Medulla oblongata (tissue), 1 donor: ENCODE measurements at regions not wholly inside any gene's neighbourhood (a gene's known extent, or its start where the extent isn't known, plus 50 kb on each side); places are given as distances from the start of the nearest gene placed in this dataset.

Experiments
- DNase-seq: peaks from one replicate; pipeline ENCODE4 v3.0.0-alpha.2; 2015; ENCODE audit errors: extremely low spot score

DNA sequence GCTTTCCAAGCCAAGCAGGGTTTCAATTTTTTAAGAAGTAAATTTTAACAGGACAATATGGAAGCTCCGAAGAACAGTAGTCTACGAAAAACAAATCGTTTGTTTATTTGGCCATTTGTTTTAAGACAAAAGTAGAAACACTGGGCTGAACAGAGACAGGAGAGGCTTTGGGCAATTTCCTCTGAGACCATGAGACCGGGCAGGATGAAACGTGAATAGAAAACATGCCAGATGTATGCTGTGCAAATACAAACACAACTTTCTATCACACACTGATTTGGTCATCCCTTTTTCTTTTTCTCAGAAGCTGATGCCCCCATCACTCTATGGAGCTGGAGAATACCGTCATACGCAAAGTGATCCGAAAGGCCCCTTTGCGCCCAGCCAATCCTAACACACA, 1111.1 kb downstream of the BCL11B start:
- DNase-seq: no peak

DNA sequence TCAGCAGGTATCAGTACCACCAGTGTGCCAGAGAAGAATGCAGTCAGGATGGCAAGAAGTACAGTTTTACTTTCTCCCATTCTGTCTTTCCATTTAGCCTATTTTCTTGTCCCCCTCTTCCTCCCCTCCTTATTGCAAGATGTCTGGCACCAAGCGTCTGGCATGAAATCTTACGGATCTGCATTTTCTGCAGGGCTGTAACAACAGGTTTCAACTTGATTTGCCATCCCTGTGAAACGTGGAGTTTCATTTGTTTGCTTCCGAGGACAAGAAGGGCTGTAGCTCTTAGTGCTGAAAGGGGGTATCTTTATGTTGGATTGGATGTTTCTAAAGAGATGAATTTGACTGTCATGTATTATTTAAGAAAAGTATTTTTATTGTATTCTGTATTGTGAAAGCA, 1110.6 kb downstream of the BCL11B start:
- DNase-seq: no peak

DNA sequence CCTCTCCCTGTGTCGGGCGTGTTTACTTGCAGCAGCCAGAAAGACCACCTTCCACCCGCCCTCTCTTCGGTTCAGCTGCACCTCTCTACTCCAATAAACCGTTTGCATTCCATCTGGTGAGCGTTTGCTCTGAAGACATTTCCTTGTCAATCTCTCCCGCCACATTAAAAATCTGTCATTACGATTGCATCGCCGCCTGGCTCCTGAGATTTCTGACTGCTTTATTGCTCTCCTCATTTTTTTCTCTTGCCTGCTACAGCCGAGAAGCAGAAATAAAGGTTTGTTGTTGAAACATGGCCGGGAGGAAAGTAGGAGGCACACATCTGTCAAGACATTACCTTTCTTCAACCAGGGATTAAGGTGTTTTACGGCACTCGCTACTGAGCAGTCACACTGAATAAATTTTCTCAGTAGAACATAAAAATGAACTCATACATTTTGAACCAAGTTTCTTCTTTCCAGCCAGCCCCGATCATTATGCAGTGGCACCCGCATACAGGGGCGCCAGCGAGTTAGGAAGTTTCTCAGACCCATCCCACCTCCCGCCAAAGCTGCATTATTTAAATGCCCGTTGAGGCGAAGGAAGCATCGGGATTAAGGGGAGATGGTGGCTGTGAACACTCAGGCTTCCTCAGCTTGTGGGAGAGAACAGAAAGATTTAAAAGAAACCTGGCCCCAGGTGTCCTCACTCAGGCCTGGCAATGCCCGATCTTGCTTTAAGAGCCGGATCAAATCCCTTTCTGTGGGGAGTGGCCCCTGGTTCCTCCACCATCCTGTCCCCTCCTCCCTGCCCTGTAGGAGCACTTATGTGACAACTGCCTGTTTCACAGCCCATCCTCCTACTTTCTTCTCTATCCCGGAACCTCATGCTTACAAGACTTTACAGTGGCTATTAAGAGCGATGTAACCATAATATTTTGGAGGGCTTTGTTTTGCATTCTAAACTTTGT, 1108.9 kb downstream of the BCL11B start:
- DNase-seq: no peak

DNA sequence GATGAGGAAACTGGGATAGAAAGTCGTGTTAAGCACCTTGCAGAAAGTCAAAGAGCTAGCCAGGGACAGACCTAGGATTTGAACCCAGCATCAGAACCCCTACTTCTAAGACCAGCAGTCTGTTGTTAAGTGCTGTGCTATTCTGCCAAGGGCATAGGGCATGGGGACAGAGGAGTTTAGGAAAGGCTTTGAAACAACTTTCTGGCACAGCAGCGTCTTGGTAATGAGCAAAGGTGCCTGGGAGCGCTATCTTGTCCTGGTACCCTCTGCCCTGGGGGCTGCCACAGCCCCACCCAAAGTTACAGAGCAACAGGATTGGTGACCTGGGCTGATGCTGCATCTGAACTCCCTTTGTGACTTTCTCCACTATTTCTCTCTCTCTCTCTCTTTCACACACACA, 1108.1 kb downstream of the BCL11B start:
- no peak for DNase-seq

DNA sequence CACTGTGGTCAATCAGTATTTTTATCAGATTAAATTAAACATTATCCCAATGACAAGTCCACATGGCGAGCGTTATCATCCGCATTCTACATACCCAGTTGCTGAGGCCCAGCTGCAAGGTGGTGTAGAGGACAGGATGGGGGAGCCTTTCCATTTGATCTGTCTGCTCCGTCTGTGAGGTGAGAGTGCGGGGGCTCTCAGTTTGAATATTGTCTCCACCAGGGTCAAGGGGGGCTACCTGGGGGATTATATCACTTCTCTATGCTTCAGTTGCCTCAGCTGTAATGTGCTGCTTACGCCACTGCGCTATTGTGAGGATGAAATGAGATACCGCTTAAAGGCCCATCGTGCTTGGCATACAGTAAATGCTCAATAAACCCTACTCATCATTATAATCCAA, 1106.0 kb downstream of the BCL11B start:
- no peak for DNase-seq

DNA sequence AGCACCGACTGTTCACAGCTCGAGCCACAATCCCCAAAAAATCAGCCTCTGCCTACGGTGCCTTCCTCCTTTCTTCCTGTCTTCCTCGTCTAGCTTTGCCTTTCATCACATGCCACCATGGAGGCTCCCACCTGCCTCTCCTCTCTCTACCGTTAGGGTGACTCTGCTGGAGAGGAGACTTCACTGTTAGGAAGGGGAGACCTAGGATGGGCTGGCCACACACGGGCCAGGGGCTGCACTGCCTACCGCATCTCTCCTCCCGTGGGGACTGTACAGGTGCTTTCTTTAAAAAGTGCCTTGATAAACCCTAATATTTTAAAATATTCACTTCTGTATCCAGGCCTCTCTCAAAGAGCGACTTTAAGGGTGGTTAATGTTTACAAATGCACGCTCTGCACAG, 1104.7 kb downstream of the BCL11B start:
- DNase-seq: no peak

DNA sequence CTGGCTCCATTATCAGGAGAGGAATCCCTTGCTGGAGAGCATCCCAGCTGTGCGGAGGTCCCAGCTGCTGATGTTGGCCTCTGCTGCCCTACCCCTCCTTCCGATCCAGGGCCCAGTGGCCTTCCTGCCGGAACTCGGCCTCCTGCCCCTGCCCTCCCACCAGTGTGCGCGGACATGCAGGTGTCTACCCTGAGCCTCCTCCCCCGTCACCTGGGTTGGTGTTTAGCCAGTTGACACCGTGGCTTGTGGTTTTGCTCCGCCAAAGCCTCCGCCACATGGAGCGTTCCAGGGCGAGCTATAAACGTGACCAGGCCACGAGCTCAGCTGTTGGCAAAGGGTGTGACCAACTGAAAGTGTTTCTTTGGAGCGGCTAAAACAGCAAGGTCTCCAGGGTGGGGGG, 1104.3 kb downstream of the BCL11B start:
- DNase-seq: no peak

DNA sequence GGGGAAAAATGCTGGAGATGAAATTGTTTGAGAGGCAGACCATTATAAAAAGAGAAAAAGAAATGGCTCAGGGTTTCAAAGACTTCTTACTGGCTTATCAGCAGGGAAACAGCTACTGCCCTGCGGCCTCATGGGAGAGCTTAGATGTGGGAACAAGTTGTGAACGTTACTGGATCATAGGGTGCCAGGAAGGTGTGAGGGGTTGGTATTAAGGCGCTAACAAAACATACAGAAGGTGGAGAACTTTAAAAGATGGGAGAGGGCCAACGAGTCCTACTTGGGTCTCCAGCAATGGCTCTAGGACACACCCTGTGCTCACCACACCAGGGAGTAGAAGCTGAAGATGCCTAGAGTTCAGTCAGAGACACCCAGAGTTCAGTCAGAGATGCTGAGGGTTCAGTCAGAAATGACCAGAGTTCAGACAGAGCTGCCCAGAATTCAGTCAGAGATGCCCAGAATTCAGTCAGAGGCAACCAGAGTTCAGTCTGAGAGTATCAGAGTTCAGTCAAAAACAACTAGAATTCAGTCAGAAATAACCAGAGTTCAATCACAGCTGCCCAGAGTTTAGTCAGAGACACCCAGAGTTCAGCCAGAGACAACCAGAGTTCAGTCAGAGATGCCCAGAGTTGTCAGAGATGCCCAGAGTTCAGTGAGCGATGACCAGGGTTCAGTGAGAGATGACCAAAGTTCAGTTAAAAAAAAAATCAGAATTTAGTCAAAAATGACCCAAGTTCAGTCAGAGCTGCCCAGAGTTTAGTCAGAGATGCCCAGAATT, 1103.6 kb downstream of the BCL11B start:
- no peak for DNase-seq

DNA sequence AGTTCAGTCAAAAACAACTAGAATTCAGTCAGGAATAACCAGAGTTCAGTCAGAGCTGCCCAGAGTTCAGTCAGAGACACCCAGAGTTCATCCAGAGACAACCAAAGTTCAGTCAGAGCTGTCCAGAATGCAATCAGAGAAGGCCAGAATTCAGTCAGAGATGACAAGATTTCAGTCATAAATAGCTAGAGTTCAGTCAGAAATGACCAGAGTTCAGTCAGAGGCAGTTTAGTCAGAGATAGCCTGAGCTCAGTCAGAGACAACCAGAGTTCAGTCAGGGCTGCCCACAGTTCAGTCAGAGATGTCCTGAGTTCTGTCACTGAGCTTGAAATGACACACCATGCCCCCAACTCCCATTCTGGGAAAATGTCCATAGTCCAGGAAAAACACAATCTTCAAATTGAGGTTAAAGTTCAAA, 1102.8 kb downstream of the BCL11B start:
- no peak for DNase-seq

DNA sequence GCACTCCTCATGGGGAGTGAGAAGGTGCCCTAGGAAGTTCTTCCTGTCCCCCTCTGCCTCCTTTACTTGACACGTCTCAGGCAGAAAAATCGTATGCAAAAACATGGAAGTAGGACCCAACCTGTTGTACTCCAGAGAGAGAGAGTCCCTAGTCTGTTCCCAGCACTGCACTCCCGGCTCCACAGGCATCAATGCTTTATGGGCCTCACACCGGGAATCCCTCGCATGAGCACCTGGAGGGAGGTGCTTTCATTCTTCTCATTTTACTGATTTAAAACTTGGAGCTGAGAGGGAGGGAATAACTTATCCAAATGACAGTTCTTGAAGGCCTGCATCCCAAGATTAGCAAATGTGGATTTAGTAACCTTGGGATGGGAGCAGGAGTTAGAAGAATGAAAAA, 1101.4 kb downstream of the BCL11B start:
- no peak for DNase-seq

DNA sequence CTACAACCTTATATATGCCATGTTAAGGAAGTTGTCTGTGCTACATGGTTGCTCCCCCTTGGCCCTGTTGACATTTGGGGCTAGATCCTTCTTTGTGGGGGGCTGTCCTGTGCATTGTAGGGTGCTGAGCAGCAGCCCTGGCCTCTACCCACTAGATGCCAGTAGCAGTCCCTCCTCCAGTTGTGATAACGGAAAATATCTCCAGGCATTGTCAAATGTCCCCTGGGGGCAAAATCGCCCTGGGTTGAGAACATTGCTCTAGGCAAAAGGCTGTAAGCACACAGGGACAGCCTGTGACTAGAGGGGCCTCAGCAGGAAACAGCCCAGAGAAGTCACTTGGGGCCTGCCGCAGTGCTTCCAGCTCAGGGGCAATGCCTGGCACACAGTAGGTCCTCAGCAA, 1100.3 kb downstream of the BCL11B start:
- DNase-seq: no peak

DNA sequence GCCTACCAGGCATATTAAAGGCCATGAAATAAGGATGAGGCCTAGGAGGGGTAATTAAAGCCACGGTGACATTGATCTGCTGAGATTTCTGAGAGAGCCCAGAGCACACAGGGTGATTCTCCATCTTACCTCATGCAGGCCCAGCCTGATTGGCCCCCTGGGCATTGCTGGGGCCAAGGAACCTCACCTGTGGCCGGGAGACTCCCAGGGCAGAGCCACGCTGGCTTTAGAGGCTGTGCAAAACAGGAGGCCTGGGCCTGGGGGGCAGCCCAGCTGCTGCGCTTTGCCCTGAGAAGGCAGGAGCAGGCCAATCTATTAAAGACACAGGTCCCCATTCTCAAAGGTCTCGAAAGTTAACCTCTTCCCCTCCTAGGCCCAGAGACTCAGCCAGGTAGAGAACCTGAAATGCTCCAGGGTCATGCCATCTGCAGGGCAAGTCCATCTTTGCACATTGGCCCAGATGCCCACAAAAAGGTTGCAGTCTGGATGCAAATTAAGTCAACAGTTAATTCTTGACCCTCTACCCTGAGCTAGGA, 1099.7 kb downstream of the BCL11B start:
- DNase-seq: no peak

DNA sequence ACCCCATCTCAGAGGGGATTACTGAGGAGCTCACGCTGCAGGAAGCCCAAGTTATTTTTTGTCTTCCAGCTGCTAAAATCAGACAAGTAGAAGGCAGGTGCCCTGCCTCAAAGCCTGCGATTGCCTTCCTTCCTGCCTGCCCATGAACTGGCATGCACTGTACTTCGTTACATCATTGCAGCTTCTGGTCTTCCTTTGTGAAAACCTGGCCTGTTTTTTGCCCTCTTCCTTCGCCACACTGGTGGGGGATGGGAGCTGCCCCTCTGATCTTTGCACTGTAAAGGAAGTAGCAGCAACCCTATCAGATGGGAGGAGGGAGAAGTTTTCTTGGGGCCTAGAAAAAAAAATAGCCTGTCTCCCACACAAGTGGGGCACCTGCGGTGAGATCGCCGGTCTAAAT, 1098.7 kb downstream of the BCL11B start:
- no peak for DNase-seq

DNA sequence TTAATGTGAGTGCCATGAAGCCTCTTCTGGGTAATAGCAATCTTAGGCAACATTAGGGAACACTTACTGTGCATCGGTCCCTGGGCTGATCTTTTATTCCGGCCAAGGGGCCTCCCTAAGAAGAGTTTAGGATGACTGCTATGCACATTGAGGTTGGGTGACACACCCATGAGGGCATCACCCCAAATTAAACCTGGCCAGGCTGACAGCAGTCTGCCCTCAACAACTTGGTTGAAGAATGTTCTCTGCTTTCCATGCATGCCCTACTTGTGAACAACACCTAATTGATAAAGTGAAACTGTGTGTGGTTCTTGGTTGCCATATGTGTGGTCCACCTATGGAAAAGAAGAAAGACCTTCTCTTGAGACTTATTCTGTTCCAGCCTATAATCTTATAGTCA, 1098.0 kb downstream of the BCL11B start:
- no peak for DNase-seq

DNA sequence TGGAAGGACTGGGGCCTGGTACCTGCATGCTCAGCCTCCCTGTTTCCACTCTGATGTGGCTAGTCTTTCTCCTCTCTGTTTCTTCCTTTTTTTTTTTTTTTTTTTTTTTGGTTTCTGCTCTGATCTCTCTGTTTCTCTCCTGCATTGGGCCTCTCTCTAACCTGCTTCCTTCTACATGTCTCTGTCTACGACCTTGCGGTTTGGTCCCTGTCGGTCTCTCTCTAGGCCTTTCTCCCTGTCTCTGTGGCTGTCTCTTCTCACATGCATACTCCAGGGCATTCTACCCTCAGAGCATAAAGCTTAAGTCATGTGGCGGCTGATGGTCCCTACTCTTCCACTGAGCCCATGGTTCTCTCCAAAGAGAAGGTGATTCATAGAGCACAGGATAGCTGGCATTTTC, 1096.6 kb downstream of the BCL11B start:
- DNase-seq: no peak

DNA sequence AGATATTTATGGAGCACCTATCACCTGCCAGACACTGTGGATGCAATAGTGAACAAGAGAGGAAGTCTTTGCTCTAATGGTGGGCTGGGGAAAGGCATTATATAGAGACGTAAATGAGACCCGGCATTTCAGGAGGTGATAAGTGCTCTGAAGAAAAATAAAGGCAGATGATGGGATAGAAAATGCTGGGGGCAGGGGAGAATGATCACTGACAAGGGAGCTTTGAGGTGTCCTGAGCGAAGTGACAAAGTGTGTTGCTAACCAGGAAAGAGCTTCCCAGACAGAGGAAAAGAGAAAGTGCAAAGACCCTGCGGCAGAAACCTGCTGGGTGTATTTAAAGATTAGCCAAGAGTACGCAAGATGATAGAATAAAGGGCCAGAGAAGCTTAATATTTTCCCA, 1096.1 kb downstream of the BCL11B start:
- no peak for DNase-seq

DNA sequence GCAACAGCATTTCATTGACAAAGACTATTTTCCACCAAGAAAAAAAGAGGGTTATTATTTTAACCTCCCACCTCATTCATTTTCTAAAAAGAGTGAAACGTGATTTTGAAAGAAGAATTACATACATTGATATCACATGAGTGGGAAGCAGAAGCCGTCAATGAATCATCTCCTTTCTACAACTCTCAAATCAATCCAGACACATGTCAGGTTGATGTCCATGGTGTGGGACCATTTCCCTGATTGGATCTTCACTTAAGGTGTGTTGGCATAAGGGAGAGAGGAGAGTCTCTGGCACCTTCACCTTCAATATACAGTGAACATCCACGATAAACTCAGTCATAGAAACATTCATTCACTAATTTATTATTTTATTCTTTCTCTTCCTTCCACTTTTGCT, 1095.1 kb downstream of the BCL11B start:
- DNase-seq: no peak

DNA sequence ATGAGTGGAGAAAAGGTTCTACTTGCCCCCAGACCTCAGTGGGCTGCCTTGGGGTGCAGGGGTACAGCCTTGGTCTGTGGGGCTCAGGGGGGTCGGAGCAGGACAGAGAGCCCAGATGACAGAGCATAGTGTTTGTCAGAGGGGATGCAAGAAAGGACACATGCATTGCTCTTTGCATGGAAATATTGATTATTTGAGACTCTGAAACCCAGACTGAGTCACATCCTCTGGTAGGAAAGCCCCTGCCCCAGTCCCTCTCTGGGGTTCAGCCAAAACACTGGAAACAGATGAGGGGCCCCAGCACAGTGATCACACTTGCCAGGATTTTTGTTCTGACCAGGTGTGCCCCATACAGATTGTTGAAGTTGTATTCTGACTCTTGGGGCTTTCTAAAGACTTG, 1094.4 kb downstream of the BCL11B start:
- no peak for DNase-seq

DNA sequence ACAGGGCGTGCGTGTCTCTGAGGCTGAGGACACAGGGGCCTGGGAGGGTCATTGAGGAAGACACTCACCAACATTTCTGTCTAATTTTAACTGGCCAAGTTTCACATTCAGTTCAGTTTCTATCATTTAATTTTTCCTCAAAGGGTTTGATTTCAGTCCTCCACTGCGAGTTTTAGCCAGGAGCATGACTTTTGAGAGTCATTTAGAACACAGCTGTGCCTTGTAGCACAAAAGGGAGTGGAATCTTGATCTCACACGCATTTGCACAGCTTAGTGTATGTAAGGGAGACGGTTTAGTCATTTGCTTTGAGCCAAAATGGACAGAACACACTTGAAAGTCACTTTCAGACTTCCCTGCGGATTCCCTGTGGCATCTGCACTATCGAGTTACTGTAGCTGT, 1090.8 kb downstream of the BCL11B start:
- DNase-seq: no peak

DNA sequence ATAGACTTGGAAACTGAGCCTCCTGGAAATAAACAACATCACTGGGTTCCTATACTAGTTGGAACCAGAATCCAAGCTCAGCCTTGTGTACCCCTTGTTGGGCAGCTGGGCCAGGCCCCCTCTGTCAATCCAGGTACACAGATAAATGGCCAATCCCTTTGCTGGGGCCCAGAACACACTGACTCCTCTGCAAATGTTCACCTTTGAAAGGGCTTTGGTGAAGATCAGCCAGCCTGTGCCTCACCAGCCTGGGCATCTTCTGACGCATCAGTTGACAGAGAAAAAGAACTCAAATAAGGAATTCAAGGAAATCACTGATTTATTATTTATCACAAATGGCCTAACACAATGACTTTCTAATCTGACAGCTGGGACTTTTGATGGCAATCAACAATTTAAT, 1090.2 kb downstream of the BCL11B start:
- no peak for DNase-seq

DNA sequence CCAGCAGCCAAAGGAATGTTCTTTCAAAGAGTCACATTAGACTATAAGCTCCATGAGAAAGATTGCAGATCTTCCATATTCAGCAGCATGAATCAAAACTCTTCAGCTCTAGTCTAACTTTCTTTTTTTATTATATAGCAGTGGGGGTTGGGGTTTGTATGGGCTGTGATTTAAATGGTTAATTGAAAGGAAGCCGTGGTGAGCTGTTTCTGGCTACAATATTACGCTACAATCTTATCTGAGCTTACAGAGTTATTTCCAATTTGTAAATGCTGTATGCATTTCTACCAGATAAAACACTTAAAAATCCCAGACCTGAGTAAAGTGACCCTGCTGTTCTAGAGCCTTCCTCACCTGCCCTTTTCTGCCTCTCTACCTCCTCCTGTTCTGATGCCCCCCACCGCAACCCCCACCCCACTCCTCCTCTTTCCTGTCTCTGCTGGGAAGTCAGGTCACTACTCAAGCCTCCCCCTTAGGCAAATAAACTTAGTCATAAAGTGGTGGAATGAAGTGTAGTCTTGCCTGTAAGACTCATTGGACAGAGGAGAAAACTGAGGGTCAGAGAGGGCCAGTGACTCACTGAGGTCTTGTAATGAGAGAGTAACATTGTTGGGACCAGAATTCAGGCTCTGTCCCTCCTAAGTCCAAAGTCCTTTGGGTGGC, 1089.5 kb downstream of the BCL11B start:
- no peak for DNase-seq

DNA sequence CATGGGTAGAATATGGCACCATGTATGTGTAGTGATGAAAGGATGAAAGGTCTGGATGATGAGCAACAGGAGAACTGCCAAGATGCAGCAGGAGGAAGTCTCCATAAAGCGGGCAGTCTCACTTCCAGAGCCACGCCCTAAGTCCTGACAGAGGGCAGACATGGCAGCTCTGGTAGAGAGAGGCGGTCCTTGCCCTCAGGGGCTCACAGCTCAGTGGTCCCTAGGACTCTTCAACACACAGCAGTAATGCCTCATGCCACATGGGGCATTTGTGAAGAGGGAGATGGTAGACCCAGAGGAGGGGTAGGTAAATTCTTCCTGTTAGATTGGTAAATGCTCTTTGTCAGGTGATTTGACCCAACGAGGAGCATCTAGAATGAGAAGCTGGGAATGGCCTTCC, 1088.4 kb downstream of the BCL11B start:
- DNase-seq: no peak
